SK-N-SH (cell line): ENCODE measurements at regions not wholly inside any gene's neighbourhood (a gene's known extent, or its start where the extent isn't known, plus 50 kb on each side); places are given as distances from the start of the nearest gene placed in this dataset.

ENCODE experiments used
- CTCF ChIA-PET: fragments of 300-600, 350-600 bp; formaldehyde crosslinking; extraction: SDS; loops from one replicate; lab custom pipeline; 2021; lab: Yijun Ruan, JAX
- POLR2A ChIA-PET: fragments of 350-600 bp; sonication (Branson Sonifier 250); formaldehyde crosslinking; extraction: SDS; loops from one replicate; lab custom pipeline; 2020; ENCODE audit warnings: antibody characterized with exemption, inconsistent platforms; lab: Yijun Ruan, JAX
- DNase-seq: peaks from one replicate; pipeline ENCODE4 v3.0.0; 2012
- H2AFZ ChIP-seq: fragments of 200-600 bp; sonication (generic); 2 replicates; pipeline ENCODE4 v1.8.1; 2016; ENCODE audit warnings: antibody characterized with exemption, mild to moderate bottlenecking, low read depth
- H3F3A ChIP-seq: fragments of 200-600 bp; sonication (generic); replicated peaks from 2 replicates; pipeline ENCODE3; 2016; ENCODE audit warnings: antibody characterized with exemption, mild to moderate bottlenecking; ENCODE audit not compliant: insufficient read depth
- H3K27ac ChIP-seq, 2 experiments: fragments of 200-500 bp in 1 of 2; fragments of 200-600 bp in 1 of 2; sonication (Bioruptor generic) in 1 of 2; sonication (generic), shearing (Covaris generic) in 1 of 2; 2 replicates each; pipeline versions ENCODE4 v1.5.1 to v1.6.1; 2014 to 2016; ENCODE audit warnings: low read depth in 2 of 2, inconsistent platforms in 1 of 2, low read length in 1 of 2, mild to moderate bottlenecking in 1 of 2, mixed read lengths in 1 of 2
- H3K27me3 ChIP-seq: fragments of 200-600 bp; sonication (generic), shearing (Covaris generic); 2 replicates; pipeline ENCODE4 v1.6.1; 2016; ENCODE audit warnings: mixed run types; ENCODE audit not compliant: insufficient read depth
- H3K36me3 ChIP-seq, 2 experiments: fragments of 200-500 bp in 1 of 2; fragments of 200-600 bp in 1 of 2; sonication (Bioruptor generic) in 1 of 2; sonication (generic) in 1 of 2; replicated peaks in 1 of 2; 2 replicates each; pipeline versions ENCODE3 to v1.5.1; 2014 to 2016; ENCODE audit warnings: low read length in 1 of 2, mild to moderate bottlenecking in 1 of 2; ENCODE audit not compliant: insufficient read depth in 2 of 2, control insufficient read depth in 1 of 2
- H3K4me1 ChIP-seq, 2 experiments: fragments of 200-500 bp in 1 of 2; fragments of 200-600 bp in 1 of 2; sonication (Bioruptor generic) in 1 of 2; sonication (generic), shearing (Covaris generic) in 1 of 2; 2 replicates each; pipeline versions ENCODE4 v1.5.1 to v1.6.1; 2014 to 2016; ENCODE audit warnings: low read depth in 1 of 2, low read length in 1 of 2, mixed run types in 1 of 2; ENCODE audit not compliant: insufficient read depth in 2 of 2, control insufficient read depth in 1 of 2
- H3K4me2 ChIP-seq: fragments of 200-600 bp; sonication (generic), shearing (Covaris generic); 2 replicates; pipeline ENCODE4 v1.6.1; 2017; ENCODE audit warnings: mixed run types
- H3K4me3 ChIP-seq, 2 experiments: fragments of 200-500 bp in 1 of 2; fragments of 200-600 bp in 1 of 2; sonication (Bioruptor generic) in 1 of 2; sonication (generic), shearing (Covaris generic) in 1 of 2; 2 replicates each; pipeline versions ENCODE4 v1.5.1 to v1.8.1; 2014 to 2016; ENCODE audit warnings: low read depth in 2 of 2, inconsistent platforms in 1 of 2, low read length in 1 of 2, mild to moderate bottlenecking in 1 of 2, mixed read lengths in 1 of 2, moderate library complexity in 1 of 2
- H3K79me2 ChIP-seq: fragments of 200-600 bp; sonication (generic); 2 replicates; pipeline ENCODE4 v1.8.1; 2017; ENCODE audit warnings: mild to moderate bottlenecking; ENCODE audit not compliant: insufficient read depth
- H3K9ac ChIP-seq: fragments of 200-600 bp; sonication (generic); 2 replicates; pipeline ENCODE4 v1.6.1; 2017; ENCODE audit warnings: mixed run types
- H3K9me2 ChIP-seq: fragments of 200-600 bp; sonication (generic); 2 replicates; pipeline ENCODE4 v1.6.1; 2017; ENCODE audit warnings: mixed run types
- H3K9me3 ChIP-seq: fragments of 200-600 bp; sonication (generic); 2 replicates; pipeline ENCODE4 v1.6.1; 2017; ENCODE audit warnings: mixed run types, mild to moderate bottlenecking, moderate library complexity
- H4K20me1 ChIP-seq: fragments of 200-600 bp; sonication (generic); 2 replicates; pipeline ENCODE4 v1.6.1; 2017; ENCODE audit warnings: mild to moderate bottlenecking, mixed run types; ENCODE audit not compliant: insufficient read depth
- CHD2 ChIP-seq: fragments of 150-350 bp; IDR thresholded peaks from 2 replicates; pipeline ENCODE4 v1.6.1; 2018; ENCODE audit warnings: low read length; ENCODE audit not compliant: partially characterized antibody
- EZH2phosphoT487 ChIP-seq: fragments of 200-600 bp; sonication (generic); IDR thresholded peaks from 2 replicates; pipeline ENCODE4 v1.6.1; 2017; ENCODE audit warnings: low read depth, mixed run types, mild to moderate bottlenecking, antibody characterized with exemption, moderate library complexity, borderline replicate concordance
- FOXJ3 ChIP-seq: sonication (generic); formaldehyde crosslinking; IDR thresholded peaks from 2 replicates; pipeline ENCODE4 v1.5.1; 2020; ENCODE audit warnings: mild to moderate bottlenecking, missing genetic modification reagents
- FOXM1 ChIP-seq: IDR thresholded peaks from 2 replicates; pipeline ENCODE4 v1.4.0; 2012; ENCODE audit warnings: low read depth, mild to moderate bottlenecking
- JUND ChIP-seq: IDR thresholded peaks from 2 replicates; pipeline ENCODE4 v1.4.0; 2012
- MXI1 ChIP-seq: IDR thresholded peaks from 2 replicates; pipeline ENCODE4 v1.6.1; 2012; ENCODE audit warnings: mild to moderate bottlenecking, low read depth, low read length, improper control_type of control experiment
- NFIC ChIP-seq: IDR thresholded peaks from 2 replicates; pipeline ENCODE4 v1.4.0; 2012; ENCODE audit warnings: borderline replicate concordance
- RFX5 ChIP-seq: IDR thresholded peaks from 2 replicates; pipeline ENCODE4 v1.6.1; 2012; ENCODE audit warnings: mild to moderate bottlenecking, improper control_type of control experiment, low read length
- RXRA ChIP-seq: IDR thresholded peaks from 2 replicates; pipeline ENCODE4 v1.4.0; 2012; ENCODE audit warnings: low read depth, mild to moderate bottlenecking, borderline replicate concordance
- TEAD4 ChIP-seq: IDR thresholded peaks from 2 replicates; pipeline ENCODE4 v1.4.0; 2012; ENCODE audit warnings: mild to moderate bottlenecking, borderline replicate concordance; ENCODE audit not compliant: insufficient read depth
- WGBS: methylation state at CpG from one replicate; pipeline ENCODE4 v1.1.6; 2017; ENCODE audit warnings: low lambda C conversion rate; 5-methylcytosine and 5-hydroxymethylcytosine counted together
- TF ChIP-seq, protein P1 (sequence below): IDR thresholded peaks from 2 replicates; pipeline ENCODE4 v1.4.0; 2012; ENCODE audit warnings: low read depth, borderline replicate concordance
- TF ChIP-seq, protein P2 (sequence below): IDR thresholded peaks from 2 replicates; pipeline ENCODE4; 2012
- TF ChIP-seq, protein P3 (sequence below): IDR thresholded peaks from 2 replicates; pipeline ENCODE4 v1.4.0; 2012; ENCODE audit warnings: low read depth, borderline replicate concordance
- TF ChIP-seq, protein P4 (sequence below): IDR thresholded peaks from 2 replicates; pipeline ENCODE4 v1.6.1; 2012; ENCODE audit warnings: mild to moderate bottlenecking, low read depth, low read length, moderate library complexity

DNA sequence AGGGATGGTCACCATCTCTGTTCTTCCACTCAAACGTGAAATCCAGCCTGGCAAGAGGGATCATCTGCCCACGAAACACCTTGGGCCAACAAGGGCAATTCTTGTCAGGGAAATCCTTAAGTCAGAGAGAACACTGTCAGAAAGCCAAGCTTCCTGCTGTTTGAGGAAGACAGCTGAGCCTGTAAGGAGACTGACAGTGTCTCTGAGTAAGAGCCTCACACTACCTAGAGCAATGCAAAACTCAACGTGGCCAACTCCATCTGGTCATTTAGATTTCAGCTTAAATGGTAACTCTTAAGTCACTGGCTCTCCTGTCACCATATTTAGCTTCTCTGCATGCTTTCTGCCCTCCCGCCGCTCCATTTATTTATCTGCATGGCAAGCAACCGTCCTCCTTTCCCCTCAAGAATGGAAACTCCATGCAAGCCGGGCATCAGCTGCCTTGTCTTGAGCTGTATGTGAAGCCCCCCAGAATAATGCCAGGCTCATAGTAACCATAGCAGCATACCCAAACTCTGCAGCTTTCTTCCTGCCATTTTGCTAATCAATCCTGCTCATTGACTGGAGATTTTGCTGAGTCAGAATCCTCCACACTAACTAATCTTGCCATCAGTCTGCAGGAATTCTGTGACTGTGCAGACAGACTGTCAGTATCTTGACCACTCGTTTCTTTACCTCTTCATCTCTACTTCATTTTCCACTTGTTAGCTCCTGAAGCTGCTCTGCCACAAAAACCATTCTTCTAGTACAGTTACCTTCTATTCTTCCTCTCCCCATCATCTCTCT lies 159.8 kb downstream of the IRS2 start:
- Histone ChIP-seq H3K4me1 (peaks cover 0 to 4% of the 10 kb centered on the region in 2 experiments; a peak in 1 of 4 replicates), H3F3A (no peaks in the 10 kb centered on the region), H2AFZ (no peak overlapping the region), H3K4me3 (no peak overlapping the region), H3K79me2 (no peaks in the 10 kb centered on the region), H3K9me3 (no peaks in the 10 kb centered on the region), H4K20me1 (no peaks in the 10 kb centered on the region), H3K9me2 (no peaks in the 10 kb centered on the region), H3K27me3 (no peaks in the 10 kb centered on the region), H3K36me3 (no peaks in the 10 kb centered on the region), H3K4me2 (no peak overlapping the region), H3K27ac (no peak overlapping the region), H3K9ac (no peak overlapping the region)
- no peak for DNase-seq
- ChIA-PET POLR2A (no interaction called here), CTCF (interaction anchor here (1.0 kb wide), 1 partner anchor 11 kb away, joined by 4 read pairs; no protein-coding TSS in a partner anchor)
- no peak for TF ChIP-seq NFIC
- no peak for TF ChIP-seq FOXM1
- TF ChIP-seq, protein P1, sequence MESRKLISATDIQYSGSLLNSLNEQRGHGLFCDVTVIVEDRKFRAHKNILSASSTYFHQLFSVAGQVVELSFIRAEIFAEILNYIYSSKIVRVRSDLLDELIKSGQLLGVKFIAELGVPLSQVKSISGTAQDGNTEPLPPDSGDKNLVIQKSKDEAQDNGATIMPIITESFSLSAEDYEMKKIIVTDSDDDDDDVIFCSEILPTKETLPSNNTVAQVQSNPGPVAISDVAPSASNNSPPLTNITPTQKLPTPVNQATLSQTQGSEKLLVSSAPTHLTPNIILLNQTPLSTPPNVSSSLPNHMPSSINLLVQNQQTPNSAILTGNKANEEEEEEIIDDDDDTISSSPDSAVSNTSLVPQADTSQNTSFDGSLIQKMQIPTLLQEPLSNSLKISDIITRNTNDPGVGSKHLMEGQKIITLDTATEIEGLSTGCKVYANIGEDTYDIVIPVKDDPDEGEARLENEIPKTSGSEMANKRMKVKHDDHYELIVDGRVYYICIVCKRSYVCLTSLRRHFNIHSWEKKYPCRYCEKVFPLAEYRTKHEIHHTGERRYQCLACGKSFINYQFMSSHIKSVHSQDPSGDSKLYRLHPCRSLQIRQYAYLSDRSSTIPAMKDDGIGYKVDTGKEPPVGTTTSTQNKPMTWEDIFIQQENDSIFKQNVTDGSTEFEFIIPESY: no peak
- no peak for TF ChIP-seq TEAD4
- TF ChIP-seq FOXJ3 (CRISPR knock-in tag): no peak
- TF ChIP-seq, protein P2, sequence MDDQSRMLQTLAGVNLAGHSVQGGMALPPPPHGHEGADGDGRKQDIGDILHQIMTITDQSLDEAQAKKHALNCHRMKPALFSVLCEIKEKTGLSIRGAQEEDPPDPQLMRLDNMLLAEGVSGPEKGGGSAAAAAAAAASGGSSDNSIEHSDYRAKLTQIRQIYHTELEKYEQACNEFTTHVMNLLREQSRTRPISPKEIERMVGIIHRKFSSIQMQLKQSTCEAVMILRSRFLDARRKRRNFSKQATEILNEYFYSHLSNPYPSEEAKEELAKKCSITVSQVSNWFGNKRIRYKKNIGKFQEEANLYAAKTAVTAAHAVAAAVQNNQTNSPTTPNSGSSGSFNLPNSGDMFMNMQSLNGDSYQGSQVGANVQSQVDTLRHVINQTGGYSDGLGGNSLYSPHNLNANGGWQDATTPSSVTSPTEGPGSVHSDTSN: no peak
- WGBS: 90% methylated on average over 8 of the region's 8 CpGs

DNA sequence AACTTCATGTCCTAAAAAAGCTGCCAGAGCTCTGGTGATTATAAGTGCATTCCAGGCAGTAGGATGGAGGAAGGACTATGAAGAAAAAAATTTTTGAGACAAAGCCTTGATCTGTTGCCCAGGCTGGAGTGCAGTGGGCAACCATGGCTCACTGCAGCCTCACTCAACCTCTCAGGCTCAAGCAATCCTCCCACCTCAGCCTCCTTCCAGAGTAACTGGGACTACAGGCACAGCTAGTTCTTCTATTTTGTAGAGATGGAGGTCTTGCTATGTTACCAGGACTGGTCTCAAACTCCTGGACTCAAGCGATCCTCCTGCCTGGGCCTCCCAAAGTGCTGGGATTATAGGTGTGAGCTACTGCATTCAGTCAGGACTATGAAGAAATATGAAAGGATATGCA lies 161.2 kb downstream of the IRS2 start:
- no peaks in the 10 kb centered on the region for H3K9me2 ChIP-seq
- POLR2A ChIA-PET: no interaction called here
- no peak overlapping the region for H3K9ac ChIP-seq
- H4K20me1 ChIP-seq: no peaks in the 10 kb centered on the region
- CTCF ChIA-PET: interaction anchor here (1.5 kb wide), 1 partner anchor 9 kb away, joined by 7 read pairs; no protein-coding TSS in a partner anchor
- no peaks in the 10 kb centered on the region for H3K27me3 ChIP-seq
- H3K4me2 ChIP-seq: no peak overlapping the region
- peaks cover 0 to 4% of the 10 kb centered on the region in 2 experiments; a peak in 1 of 4 replicates for H3K4me1 ChIP-seq
- H2AFZ ChIP-seq: no peak overlapping the region
- no peaks in the 10 kb centered on the region for H3K9me3 ChIP-seq
- no peak overlapping the region for H3K4me3 ChIP-seq
- no peak for TF ChIP-seq NFIC
- TF ChIP-seq MXI1: no peak
- TF ChIP-seq, protein P3, sequence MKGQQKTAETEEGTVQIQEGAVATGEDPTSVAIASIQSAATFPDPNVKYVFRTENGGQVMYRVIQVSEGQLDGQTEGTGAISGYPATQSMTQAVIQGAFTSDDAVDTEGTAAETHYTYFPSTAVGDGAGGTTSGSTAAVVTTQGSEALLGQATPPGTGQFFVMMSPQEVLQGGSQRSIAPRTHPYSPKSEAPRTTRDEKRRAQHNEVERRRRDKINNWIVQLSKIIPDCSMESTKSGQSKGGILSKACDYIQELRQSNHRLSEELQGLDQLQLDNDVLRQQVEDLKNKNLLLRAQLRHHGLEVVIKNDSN: no peak
- TF ChIP-seq, protein P4, sequence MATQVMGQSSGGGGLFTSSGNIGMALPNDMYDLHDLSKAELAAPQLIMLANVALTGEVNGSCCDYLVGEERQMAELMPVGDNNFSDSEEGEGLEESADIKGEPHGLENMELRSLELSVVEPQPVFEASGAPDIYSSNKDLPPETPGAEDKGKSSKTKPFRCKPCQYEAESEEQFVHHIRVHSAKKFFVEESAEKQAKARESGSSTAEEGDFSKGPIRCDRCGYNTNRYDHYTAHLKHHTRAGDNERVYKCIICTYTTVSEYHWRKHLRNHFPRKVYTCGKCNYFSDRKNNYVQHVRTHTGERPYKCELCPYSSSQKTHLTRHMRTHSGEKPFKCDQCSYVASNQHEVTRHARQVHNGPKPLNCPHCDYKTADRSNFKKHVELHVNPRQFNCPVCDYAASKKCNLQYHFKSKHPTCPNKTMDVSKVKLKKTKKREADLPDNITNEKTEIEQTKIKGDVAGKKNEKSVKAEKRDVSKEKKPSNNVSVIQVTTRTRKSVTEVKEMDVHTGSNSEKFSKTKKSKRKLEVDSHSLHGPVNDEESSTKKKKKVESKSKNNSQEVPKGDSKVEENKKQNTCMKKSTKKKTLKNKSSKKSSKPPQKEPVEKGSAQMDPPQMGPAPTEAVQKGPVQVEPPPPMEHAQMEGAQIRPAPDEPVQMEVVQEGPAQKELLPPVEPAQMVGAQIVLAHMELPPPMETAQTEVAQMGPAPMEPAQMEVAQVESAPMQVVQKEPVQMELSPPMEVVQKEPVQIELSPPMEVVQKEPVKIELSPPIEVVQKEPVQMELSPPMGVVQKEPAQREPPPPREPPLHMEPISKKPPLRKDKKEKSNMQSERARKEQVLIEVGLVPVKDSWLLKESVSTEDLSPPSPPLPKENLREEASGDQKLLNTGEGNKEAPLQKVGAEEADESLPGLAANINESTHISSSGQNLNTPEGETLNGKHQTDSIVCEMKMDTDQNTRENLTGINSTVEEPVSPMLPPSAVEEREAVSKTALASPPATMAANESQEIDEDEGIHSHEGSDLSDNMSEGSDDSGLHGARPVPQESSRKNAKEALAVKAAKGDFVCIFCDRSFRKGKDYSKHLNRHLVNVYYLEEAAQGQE: no peak
- no peak for TF ChIP-seq CHD2
- no peak for TF ChIP-seq EZH2phosphoT487
- TF ChIP-seq JUND: no peak
- no peak for TF ChIP-seq RXRA
- TF ChIP-seq RFX5: no peak
- TF ChIP-seq TEAD4: no peak
- H3K79me2 ChIP-seq: no peaks in the 10 kb centered on the region
- 100% methylated on average over 1 of the region's 1 CpG for WGBS
- H3K36me3 ChIP-seq: no peaks in the 10 kb centered on the region
- no peak for DNase-seq
- H3F3A ChIP-seq: no peaks in the 10 kb centered on the region
- no peak overlapping the region for H3K27ac ChIP-seq
